ENCODE measurements at regions not wholly inside any gene's neighbourhood (a gene's known extent, or its start where the extent isn't known, plus 50 kb on each side); places are given as distances from the start of the nearest gene placed in this dataset.
A peak's percentile ranks its signal among the peaks of the same experiment; 100 is the strongest.
"Not testable (repeated sequence)": the region's sequence is repeated elsewhere in the genome, so short reads cannot be mapped to it uniquely, and the experiment has no call there.

DNA sequence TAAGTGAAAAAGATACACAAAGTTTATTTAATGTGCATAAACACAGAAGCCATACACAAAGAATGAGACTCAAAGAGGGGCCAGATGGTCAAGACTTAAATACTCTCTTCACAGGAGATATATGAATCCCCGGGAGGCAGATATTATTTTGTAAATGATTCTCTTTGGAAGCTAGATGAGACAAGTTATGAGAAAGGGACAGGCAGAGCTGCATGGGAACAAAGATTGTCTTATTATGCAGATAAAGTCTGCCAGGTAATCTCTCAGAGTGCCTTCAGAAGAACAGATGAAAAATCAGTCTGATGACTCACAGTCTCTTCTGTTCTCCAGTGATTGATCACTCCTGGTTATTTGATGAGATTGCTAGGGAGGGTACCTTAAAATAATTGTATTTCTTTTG is 89.0 kb downstream of the NAF1 start:
- DNase-seq (ENCODE audit: insufficient read length, low spot score) (no peak), FAIRE-seq (no peak)

GRCh38 chr4:163072222-163072621 is 94.5 kb downstream of the NAF1 start:
- FAIRE-seq = no peak
- no peak for DNase-seq (ENCODE audit: insufficient read length, low spot score)

GRCh38 chr4:163071308-163071707 is 95.4 kb downstream of the NAF1 start:
- DNase-seq (ENCODE audit: insufficient read length, low spot score) = no peak
- no peak for FAIRE-seq

DNA sequence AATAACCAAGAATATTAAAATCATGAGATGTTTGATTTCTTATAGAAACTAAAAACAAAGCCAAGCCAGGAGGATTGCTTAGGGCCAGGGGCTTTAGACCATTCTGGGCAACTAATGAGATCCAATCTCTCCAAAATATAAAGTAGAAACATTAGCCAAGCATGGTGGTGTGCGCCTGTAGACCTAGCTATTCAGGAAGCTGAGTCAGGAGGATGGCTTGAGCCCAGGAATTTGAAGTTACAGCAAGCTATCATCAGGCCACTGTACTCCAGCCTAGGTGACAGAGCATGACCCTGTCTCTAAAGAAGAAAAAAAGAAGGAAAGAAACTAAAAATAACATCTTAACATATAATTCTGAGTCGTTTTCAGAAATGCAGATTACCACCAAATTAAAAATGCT is 96.7 kb downstream of the NAF1 start:
- FAIRE-seq (no peak), DNase-seq (ENCODE audit: insufficient read length, low spot score) (no peak)

DNA sequence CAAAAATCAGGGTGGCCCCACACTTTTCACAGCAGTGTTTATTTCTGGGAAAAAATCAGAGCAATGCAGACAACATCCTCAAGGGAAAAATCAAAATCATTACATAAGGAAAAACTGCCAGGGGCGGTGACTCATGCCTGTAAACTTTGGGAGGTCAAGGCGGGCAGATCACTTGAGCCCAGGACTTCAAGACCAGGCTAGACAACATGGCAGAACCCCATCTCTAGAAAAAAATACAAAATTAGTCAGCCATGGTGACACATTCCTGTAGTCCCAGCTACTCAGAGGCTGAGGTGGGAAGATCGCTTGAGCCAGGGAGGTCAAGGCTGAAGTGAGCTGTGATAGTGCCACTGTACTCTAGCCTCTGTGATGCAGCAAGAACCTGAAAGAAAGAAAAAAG is 102.8 kb downstream of the NAF1 start:
- FAIRE-seq (no peak), DNase-seq (ENCODE audit: insufficient read length, low spot score) (peak; percentile 22)

GRCh38 chr4:163048447-163048846 is 118.2 kb downstream of the NAF1 start:
- peak; percentile 22 for DNase-seq (ENCODE audit: insufficient read length, low spot score)
- FAIRE-seq = no peak

- no peak for FAIRE-seq
Observed at GRCh38 chr4:163042306-163042705, 124.4 kb downstream of the NAF1 start.

DNA sequence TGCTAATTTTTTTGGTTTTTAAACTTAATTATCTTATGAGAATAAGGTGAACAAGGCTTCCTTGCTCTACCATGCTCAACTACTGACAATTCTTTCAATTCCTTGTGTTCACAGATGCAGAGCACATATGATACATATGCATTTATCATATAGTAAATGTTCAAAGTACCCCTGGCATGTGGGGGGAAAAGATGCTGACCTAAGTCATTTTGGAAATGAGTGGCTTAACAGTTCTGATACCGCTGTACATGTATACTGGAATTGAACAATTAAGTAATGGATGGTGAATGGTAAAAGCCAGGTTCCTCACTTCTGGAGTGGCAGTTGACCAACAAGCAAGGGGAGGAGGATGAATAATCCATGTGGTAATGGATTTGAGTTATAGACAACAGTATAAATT is 149.6 kb downstream of the NAF1 start:
- FAIRE-seq = no peak
- DNase-seq (ENCODE audit: insufficient read length, low spot score) = no peak

More at GRCh38 chr4:163042306-163042705, 124.4 kb downstream of the NAF1 start:
- no peak for DNase-seq (ENCODE audit: insufficient read length, low spot score)

DNA sequence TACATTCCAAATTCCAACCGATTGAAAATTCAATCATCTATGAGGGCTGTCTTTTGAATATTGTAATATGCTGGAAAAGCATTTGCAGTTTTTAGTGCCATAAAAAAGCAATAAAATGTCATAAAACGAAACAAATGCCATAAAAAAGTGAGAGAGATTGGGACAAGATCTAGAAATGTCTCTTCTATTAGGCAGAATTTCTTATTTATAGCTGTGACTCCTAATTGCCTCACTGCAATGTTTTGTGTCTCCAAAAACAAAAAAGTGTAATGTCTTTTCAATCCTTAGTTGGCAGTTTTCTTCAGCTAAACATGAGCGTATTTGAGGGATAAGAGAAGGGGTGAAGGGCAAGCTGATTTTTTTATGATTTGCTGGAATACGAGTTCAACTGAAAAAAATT is 153.9 kb downstream of the NAF1 start:
- DNase-seq (ENCODE audit: insufficient read length, low spot score) = no peak

GRCh38 chr4:163003979-163004378 is 162.7 kb downstream of the NAF1 start:
- DNase-seq (ENCODE audit: insufficient read length, low spot score) = no peak
- no peak for FAIRE-seq

More for the DNA sequence above, 153.9 kb downstream of the NAF1 start:
- no peak for FAIRE-seq

- DNase-seq (ENCODE audit: insufficient read length, low spot score) (no peak), FAIRE-seq (no peak)
Observed at GRCh38 chr4:162988530-162988929, 178.2 kb downstream of the NAF1 start.

DNA sequence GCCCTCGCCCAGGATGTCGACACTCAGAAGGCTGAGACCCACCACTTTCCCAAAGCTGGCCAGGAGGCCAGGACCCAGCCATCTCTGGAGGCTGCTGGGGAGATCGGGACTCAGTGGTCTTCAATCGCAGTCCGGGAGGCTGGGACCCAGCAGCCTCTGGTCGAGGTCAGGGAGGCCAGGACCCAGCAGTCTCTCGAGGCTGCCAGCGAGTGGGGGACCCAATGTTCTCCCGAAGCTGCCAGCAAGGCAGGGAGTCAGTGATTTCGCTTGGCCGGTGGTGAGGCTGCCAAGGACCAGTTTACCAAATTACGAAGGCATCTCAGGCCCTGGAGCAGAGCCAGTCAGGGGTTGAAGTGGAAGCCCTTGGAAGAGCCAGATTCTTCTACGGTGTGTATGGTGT is 181.6 kb downstream of the NAF1 start:
- DNase-seq (ENCODE audit: insufficient read length, low spot score) (no peak), FAIRE-seq (no peak)

- DNase-seq (ENCODE audit: insufficient read length, low spot score) = no peak
- no peak for FAIRE-seq
Observed at GRCh38 chr4:162984621-162985020, 182.1 kb downstream of the NAF1 start.

GRCh38 chr4:162981823-162982222 is 184.9 kb downstream of the NAF1 start:
- no peak for FAIRE-seq
- DNase-seq (ENCODE audit: insufficient read length, low spot score) = no peak

- FAIRE-seq (no peak), DNase-seq (ENCODE audit: insufficient read length, low spot score) (no peak)
Observed at GRCh38 chr4:162978398-162978797, 188.3 kb downstream of the NAF1 start.

- DNase-seq (ENCODE audit: insufficient read length, low spot score) (no peak), FAIRE-seq (no peak)
Observed at GRCh38 chr4:162977788-162978187, 188.9 kb downstream of the NAF1 start.

- FAIRE-seq (no peak), DNase-seq (ENCODE audit: insufficient read length, low spot score) (no peak)
Observed at GRCh38 chr4:162972661-162973330, 193.9 kb downstream of the NAF1 start.

GRCh38 chr4:162969194-162969593 is 197.5 kb downstream of the NAF1 start:
- DNase-seq (ENCODE audit: insufficient read length, low spot score) (no peak), FAIRE-seq (no peak)

- DNase-seq (ENCODE audit: insufficient read length, low spot score); FAIRE-seq: not testable (repeated sequence)
Observed at GRCh38 chr4:162965978-162966377, 200.7 kb downstream of the NAF1 start.

GRCh38 chr4:162959046-162959445 is 207.6 kb downstream of the NAF1 start:
- FAIRE-seq = no peak
- peak; percentile 25 for DNase-seq (ENCODE audit: insufficient read length, low spot score)

DNA sequence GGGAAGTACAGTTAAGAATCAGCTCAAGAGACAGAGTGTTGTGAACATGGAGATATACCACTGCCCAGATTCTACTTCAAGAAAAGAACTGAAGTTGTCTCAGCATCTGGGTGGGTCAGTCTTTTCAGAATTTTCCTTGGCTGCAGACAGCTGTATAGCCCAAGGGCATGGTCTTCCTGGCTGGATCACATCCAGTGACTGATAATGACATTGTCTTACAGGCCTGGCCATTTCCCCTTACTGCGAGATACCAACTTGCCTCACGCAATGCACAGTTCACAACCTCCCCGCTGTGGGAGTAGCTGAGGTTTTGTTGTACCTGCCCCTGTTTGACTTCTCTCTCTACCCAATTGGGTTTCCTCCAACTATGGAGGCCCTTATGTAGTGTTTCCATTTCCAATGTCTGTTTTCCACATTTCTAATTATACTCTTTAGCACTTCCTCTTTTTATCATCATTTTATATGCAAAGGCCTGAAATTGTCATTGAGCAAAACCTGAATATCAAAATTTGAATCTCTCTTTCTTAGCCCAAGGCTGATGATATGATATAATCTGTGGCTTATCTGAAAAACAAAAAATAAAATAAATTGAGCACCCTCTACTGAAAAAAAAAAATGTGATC is 209.1 kb downstream of the NAF1 start:
- FAIRE-seq (no peak), DNase-seq (ENCODE audit: insufficient read length, low spot score) (no peak)

- DNase-seq (ENCODE audit: insufficient read length, low spot score) (no peak), FAIRE-seq (no peak)
Observed at GRCh38 chr4:162954976-162955375, 211.7 kb downstream of the NAF1 start.

DNA sequence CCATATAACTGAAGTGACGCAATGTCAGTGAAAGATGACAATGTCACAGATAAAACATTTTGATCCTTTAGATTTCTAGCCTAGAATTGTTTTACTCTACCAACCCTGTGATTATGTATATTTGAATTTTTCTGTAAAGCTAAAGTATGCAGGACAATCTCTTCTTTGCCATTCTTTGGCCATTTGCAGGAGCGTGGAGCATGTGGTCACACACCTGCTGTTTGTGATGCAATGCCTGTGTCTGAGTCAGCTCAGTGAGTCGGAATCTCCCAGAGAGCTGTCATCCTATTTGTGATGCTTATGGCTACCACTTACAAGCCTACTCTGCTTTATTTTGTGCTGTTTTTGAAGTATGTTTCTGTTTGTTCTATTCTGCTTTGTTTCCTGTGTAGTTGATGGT is 214.5 kb downstream of the NAF1 start:
- DNase-seq (ENCODE audit: insufficient read length, low spot score) (peak; percentile 12), FAIRE-seq (no peak)

Measured in HTR-8/SVneo (cell line).